Activated T-cell treated with anti-CD3 and anti-CD28 coated beads for 1 hour (primary cell): ENCODE measurements at regions not wholly inside any gene's neighbourhood (a gene's known extent, or its start where the extent isn't known, plus 50 kb on each side); places are given as distances from the start of the nearest gene placed in this dataset.

Experiments
- DNase-seq: peaks from one replicate; pipeline ENCODE4 v3.0.0-alpha.2; 2020; ENCODE audit warnings: low read depth

DNA sequence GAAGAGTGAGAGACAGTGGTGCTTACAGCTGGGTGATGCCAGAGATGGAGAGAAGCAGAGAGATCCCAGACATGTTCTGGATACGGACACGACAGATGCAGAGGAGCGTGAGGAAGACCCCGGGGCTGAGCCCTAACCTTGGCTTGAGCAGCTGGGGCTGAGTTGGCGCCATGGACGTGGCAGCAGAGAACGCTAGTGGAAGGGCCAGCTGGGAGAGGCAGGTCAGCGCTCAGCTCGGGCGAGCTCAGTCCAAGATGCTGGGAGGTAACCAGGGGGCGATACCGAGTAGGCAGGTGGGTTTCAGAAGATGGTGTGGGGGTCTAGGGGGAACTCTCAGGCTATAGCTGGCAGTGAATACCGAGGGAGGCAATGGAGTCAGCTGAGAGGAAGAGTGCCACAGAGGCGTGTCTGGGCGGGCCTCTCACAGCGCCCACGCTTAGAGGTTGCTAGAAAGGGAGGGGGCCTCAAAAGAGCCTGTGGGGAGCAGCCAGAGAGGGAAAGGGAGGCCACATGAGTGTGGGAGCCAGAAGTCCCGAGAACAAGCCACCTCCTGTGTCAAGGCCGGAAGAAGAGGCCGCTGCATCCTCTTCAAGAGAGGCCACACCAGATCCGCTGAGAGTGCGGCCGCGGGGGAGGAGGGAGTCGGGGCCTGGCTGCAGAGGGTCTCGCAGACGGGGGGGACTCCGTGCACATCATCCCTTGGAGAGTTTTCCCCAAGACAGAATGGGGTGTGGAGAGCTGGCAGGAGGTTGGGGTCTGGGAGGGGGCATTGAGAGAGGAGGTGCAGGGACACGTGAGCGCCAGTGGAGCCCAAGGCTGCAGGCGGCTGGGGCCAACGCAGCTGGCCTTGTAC lies 57.0 kb upstream of the DIO3 start:
- no peak for DNase-seq

- no peak for DNase-seq
Measured at GRCh38 chr14:101505236-101505970, 55.9 kb upstream of the DIO3 start.

- no peak for DNase-seq
Measured at GRCh38 chr14:101506211-101506925, 54.9 kb upstream of the DIO3 start.

GRCh38 chr14:101506926-101507835 lies 54.1 kb upstream of the DIO3 start:
- no peak for DNase-seq

DNA sequence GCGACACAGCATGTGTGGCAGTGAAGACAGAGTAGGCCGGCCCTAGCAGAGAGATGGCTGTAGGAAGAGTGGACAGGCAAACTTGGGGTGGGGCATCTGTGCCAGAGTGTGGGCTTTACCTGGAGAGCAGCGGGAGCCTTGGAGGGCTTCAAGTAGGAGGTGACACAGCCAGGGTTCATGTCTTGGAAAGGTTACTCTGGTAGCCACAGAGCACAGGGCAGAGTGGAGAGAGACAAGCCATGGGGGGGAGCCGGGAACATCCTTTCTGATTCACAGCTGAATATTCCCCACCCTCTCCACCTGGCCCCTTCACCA lies 53.5 kb upstream of the DIO3 start:
- no peak for DNase-seq

DNA sequence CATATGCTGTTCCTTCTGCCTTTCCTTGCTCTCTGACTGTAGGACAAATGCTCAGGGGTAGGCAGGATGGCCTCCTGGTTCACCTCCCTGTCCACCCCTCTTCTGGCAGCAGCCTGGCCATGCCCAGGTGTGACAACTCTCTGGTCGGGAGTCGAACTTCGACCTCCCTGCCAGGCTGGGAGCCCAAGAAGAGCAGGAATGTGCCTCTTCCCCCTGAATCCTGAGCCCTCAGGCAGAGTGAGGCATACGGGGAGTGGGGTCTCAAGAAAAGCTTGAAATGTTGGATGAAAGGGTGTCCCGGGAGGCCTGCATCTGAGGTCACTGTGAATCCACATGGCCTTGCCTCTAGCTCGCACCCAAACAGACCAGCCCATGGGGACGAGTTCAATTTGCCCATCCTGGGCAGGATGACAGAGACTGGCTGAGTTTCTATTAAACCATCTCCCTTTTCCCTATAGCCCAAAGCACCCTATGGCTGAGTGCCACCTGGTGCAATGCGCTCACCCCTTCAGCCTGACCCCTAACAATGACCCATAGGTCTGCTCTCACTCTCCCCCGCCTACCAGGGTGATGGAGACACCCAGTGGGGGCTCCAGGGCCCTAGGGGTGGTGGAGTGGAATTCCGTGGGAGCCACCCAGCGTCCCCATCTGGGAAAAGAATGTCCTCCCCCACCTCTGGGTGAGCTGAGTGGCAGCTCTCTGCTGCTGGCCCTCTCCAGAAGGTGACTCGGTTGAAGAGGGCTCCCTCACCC lies 52.9 kb upstream of the DIO3 start:
- no peak for DNase-seq

DNA sequence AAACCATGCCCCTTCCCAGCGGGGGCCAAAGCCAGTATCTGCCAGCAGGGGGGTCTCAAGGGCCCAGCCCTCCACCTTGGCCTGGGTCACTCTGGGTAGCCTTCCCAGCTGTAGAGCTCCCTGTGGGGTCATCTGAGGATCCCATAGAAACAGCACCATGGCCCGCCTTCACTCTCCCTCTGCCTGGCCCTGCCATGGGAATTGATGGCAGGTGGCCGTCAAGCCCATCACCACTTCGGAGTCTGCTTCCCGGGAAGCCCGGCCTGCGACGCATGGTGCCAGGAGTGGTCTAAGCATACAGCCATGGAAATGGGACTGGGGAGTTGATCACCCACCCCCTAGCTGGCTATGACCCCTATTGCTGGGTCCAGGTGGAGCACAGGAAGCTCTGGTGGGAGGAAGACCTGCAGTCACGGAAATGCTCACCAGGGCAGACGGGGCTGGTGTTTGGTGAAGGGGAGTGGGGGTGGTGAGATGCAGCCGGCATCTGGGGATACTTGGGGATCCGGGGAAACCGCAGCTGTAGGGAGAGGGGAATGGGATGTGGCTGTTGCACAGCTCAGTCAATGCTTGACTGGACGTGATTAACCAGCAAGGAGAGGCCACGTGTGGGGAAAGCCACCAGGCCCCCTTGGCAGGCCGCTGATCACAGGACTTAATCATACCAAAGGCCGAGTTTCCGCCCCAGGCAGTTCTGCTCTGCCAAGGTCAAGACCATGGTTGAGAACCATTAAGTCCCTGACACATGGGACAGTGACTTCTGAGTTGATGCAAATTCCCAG lies 52.2 kb upstream of the DIO3 start:
- DNase-seq = no peak

GRCh38 chr14:101509730-101510371 lies 51.4 kb upstream of the DIO3 start:
- no peak for DNase-seq

- no peak for DNase-seq
Measured at GRCh38 chr14:101511199-101511598, 50.1 kb upstream of the DIO3 start.
